T-helper 2 cell treated with Interferon-gamma antibody and Interleukin-4, amounts not matched to agents 5 μg/mL and 100 μg/mL, for 36 hours (primary cell): ENCODE measurements at regions not wholly inside any gene's neighbourhood (a gene's known extent, or its start where the extent isn't known, plus 50 kb on each side); places are given as distances from the start of the nearest gene placed in this dataset.

Source experiments
- DNase-seq: peaks from one replicate; pipeline ENCODE4 v3.0.0; 2021; ENCODE audit warnings: low spot score
- H3K27ac Mint-ChIP-seq: one replicate; pipeline ENCODE4 v1.8.0; 2021; ENCODE audit warnings: mild to moderate bottlenecking, mixed read lengths
- H3K27me3 Mint-ChIP-seq: one replicate; pipeline ENCODE4 v1.8.0; 2021; ENCODE audit warnings: low read depth, mixed read lengths
- H3K36me3 Mint-ChIP-seq: one replicate; pipeline ENCODE4 v1.8.0; 2021; ENCODE audit warnings: low read depth, mixed read lengths
- H3K4me1 Mint-ChIP-seq: one replicate; pipeline ENCODE4 v1.8.0; 2021; ENCODE audit warnings: low read depth, mixed read lengths
- H3K4me3 Mint-ChIP-seq: one replicate; pipeline ENCODE4 v1.8.0; 2022; ENCODE audit warnings: mild to moderate bottlenecking, moderate library complexity, mixed read lengths
- H3K9me3 Mint-ChIP-seq: one replicate; pipeline ENCODE4 v1.8.0; 2021; ENCODE audit warnings: mixed read lengths

GRCh38 chr1:80384959-80385358 lies 1378.4 kb upstream of the ADGRL4 start:
- Mint-ChIP-seq H3K9me3 (peaks cover 15% of the 10 kb centered on the region), H3K27ac (no peak overlapping the region), H3K27me3 (no peaks in the 10 kb centered on the region), H3K4me3 (no peak overlapping the region), H3K36me3 (no peaks in the 10 kb centered on the region), H3K4me1 (no peaks in the 10 kb centered on the region)
- no peak for DNase-seq

- no peak for DNase-seq
- Mint-ChIP-seq H3K9me3 (peaks cover 16% of the 10 kb centered on the region), H3K36me3 (no peaks in the 10 kb centered on the region), H3K27me3 (no peaks in the 10 kb centered on the region), H3K4me1 (no peaks in the 10 kb centered on the region), H3K27ac (no peak overlapping the region), H3K4me3 (no peak overlapping the region)
These were observed 1377.7 kb upstream of the ADGRL4 start for GRCh38 chr1:80384083-80384830.

GRCh38 chr1:80375662-80376061 lies 1369.1 kb upstream of the ADGRL4 start:
- H3K27me3 Mint-ChIP-seq: no peaks in the 10 kb centered on the region
- H3K9me3 Mint-ChIP-seq: peaks cover 25% of the 10 kb centered on the region
- H3K27ac Mint-ChIP-seq: no peak overlapping the region
- H3K4me3 Mint-ChIP-seq: no peak overlapping the region
- no peaks in the 10 kb centered on the region for H3K36me3 Mint-ChIP-seq
- H3K4me1 Mint-ChIP-seq: no peaks in the 10 kb centered on the region
- DNase-seq: no peak

- H3K4me3 Mint-ChIP-seq: no peak overlapping the region
- H3K27ac Mint-ChIP-seq: no peak overlapping the region
- no peak for DNase-seq
- H3K27me3 Mint-ChIP-seq: no peaks in the 10 kb centered on the region
- H3K9me3 Mint-ChIP-seq: peaks cover 25% of the 10 kb centered on the region
- no peaks in the 10 kb centered on the region for H3K36me3 Mint-ChIP-seq
- H3K4me1 Mint-ChIP-seq: no peaks in the 10 kb centered on the region
These were observed 1368.6 kb upstream of the ADGRL4 start for GRCh38 chr1:80375109-80375508.

- Mint-ChIP-seq H3K36me3 (no peaks in the 10 kb centered on the region), H3K4me1 (no peaks in the 10 kb centered on the region), H3K9me3 (peaks cover 20% of the 10 kb centered on the region), H3K4me3 (no peak overlapping the region), H3K27ac (no peak overlapping the region), H3K27me3 (no peaks in the 10 kb centered on the region)
- DNase-seq: no peak
These were observed 1363.2 kb upstream of the ADGRL4 start for GRCh38 chr1:80369780-80370179.

- Mint-ChIP-seq H3K36me3 (no peaks in the 10 kb centered on the region), H3K27ac (no peak overlapping the region), H3K4me1 (no peaks in the 10 kb centered on the region), H3K4me3 (no peak overlapping the region), H3K9me3 (peaks cover 21% of the 10 kb centered on the region), H3K27me3 (no peaks in the 10 kb centered on the region)
- no peak for DNase-seq
These were observed 1360.5 kb upstream of the ADGRL4 start for GRCh38 chr1:80367058-80367457.

GRCh38 chr1:80365359-80366021 lies 1359.0 kb upstream of the ADGRL4 start:
- Mint-ChIP-seq H3K36me3 (no peaks in the 10 kb centered on the region), H3K27me3 (no peaks in the 10 kb centered on the region), H3K27ac (no peak overlapping the region), H3K4me1 (no peaks in the 10 kb centered on the region), H3K9me3 (peaks cover 33% of the 10 kb centered on the region), H3K4me3 (no peak overlapping the region)
- DNase-seq: no peak

- no peak for DNase-seq
- no peaks in the 10 kb centered on the region for H3K36me3 Mint-ChIP-seq
- H3K4me3 Mint-ChIP-seq: no peak overlapping the region
- peaks cover 38% of the 10 kb centered on the region for H3K9me3 Mint-ChIP-seq
- no peaks in the 10 kb centered on the region for H3K4me1 Mint-ChIP-seq
- H3K27ac Mint-ChIP-seq: no peak overlapping the region
- no peaks in the 10 kb centered on the region for H3K27me3 Mint-ChIP-seq
These were observed 1357.4 kb upstream of the ADGRL4 start for GRCh38 chr1:80363689-80364475.

- H3K4me1 Mint-ChIP-seq: no peaks in the 10 kb centered on the region
- no peak for DNase-seq
- H3K9me3 Mint-ChIP-seq: peaks cover 38% of the 10 kb centered on the region
- no peaks in the 10 kb centered on the region for H3K36me3 Mint-ChIP-seq
- no peaks in the 10 kb centered on the region for H3K27me3 Mint-ChIP-seq
- no peak overlapping the region for H3K27ac Mint-ChIP-seq
- no peak overlapping the region for H3K4me3 Mint-ChIP-seq
These were observed 1353.1 kb upstream of the ADGRL4 start for GRCh38 chr1:80359666-80360065.

- Mint-ChIP-seq H3K36me3 (no peaks in the 10 kb centered on the region), H3K27me3 (no peaks in the 10 kb centered on the region), H3K27ac (no peak overlapping the region), H3K4me1 (no peaks in the 10 kb centered on the region), H3K4me3 (no peak overlapping the region), H3K9me3 (peaks cover 23% of the 10 kb centered on the region)
- DNase-seq: no peak
These were observed 1342.7 kb upstream of the ADGRL4 start for GRCh38 chr1:80349218-80349617.

GRCh38 chr1:80341021-80341420 lies 1334.5 kb upstream of the ADGRL4 start:
- no peaks in the 10 kb centered on the region for H3K4me1 Mint-ChIP-seq
- H3K36me3 Mint-ChIP-seq: no peaks in the 10 kb centered on the region
- DNase-seq: no peak
- H3K4me3 Mint-ChIP-seq: no peak overlapping the region
- no peak overlapping the region for H3K27ac Mint-ChIP-seq
- peaks cover 30% of the 10 kb centered on the region for H3K9me3 Mint-ChIP-seq
- H3K27me3 Mint-ChIP-seq: no peaks in the 10 kb centered on the region

- Mint-ChIP-seq H3K9me3 (peaks cover 7% of the 10 kb centered on the region), H3K27ac (no peak overlapping the region), H3K36me3 (no peaks in the 10 kb centered on the region), H3K4me1 (no peaks in the 10 kb centered on the region), H3K4me3 (no peak overlapping the region), H3K27me3 (no peaks in the 10 kb centered on the region)
- no peak for DNase-seq
These were observed 1311.6 kb upstream of the ADGRL4 start for GRCh38 chr1:80318108-80318507.

- no peak overlapping the region for H3K4me3 Mint-ChIP-seq
- peaks cover 13% of the 10 kb centered on the region for H3K9me3 Mint-ChIP-seq
- H3K4me1 Mint-ChIP-seq: no peaks in the 10 kb centered on the region
- DNase-seq: no peak
- H3K27me3 Mint-ChIP-seq: no peaks in the 10 kb centered on the region
- no peaks in the 10 kb centered on the region for H3K36me3 Mint-ChIP-seq
- H3K27ac Mint-ChIP-seq: no peak overlapping the region
These were observed 1304.2 kb upstream of the ADGRL4 start for GRCh38 chr1:80310703-80311245.

GRCh38 chr1:80305466-80305865 lies 1298.9 kb upstream of the ADGRL4 start:
- Mint-ChIP-seq H3K9me3 (peaks cover 23% of the 10 kb centered on the region), H3K4me1 (no peaks in the 10 kb centered on the region), H3K27ac (no peak overlapping the region), H3K4me3 (no peak overlapping the region), H3K36me3 (no peaks in the 10 kb centered on the region), H3K27me3 (no peaks in the 10 kb centered on the region)
- no peak for DNase-seq
